HG02642 (cell line): ENCODE measurements at regions not wholly inside any gene's neighbourhood (a gene's known extent, or its start where the extent isn't known, plus 50 kb on each side); places are given as distances from the start of the nearest gene placed in this dataset.

Experiments used
- ATAC-seq: cut with Tn5 transposase; IDR thresholded peaks from one replicate; pipeline ENCODE4 v1.9.1; 2021; ENCODE audit warnings: mild to moderate bottlenecking; ENCODE audit not compliant: unreplicated experiment, poor library complexity

GRCh38 chr15:98138910-98139309 lies 178.4 kb downstream of the ARRDC4 start:
- no peak for ATAC-seq

DNA sequence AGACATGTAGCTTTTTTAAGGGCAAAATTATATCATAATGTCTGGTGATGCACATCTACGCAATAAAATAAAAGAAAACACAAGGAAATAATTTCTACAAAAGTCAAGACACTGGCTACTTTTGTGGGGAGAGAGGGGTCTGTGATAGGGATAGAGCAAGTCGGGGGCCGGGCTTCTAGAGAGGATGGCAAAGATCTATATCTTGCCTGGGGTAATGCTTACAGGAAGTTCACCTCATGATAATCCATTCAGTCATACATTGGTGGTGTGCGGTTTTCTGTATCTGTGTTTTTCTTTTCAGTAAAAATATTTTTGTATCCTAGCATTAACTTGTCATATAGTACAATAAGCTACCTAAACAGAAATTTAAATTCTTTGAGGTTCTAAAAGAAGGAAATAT lies 178.8 kb downstream of the ARRDC4 start:
- no peak for ATAC-seq

DNA sequence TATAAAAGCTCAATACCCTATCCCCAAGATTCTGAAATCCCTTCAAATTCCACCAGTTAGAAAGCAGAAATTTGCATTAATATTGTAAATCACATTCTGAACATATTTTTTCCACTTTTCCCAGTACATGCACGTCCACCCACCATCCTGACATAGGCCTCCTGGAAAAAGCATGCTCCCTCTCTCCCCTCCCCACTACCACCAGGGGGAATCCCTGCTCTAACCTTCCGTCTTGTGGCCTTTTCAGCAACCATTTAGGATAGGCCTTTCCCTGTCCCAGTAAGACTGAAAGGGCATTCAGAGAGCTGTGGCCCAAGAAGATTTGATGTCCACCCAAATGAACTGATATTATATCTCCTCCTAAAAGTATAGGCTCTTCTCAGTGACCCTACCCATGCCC lies 182.1 kb downstream of the ARRDC4 start:
- ATAC-seq = no peak

GRCh38 chr15:98143116-98143515 lies 182.6 kb downstream of the ARRDC4 start:
- ATAC-seq = no peak

DNA sequence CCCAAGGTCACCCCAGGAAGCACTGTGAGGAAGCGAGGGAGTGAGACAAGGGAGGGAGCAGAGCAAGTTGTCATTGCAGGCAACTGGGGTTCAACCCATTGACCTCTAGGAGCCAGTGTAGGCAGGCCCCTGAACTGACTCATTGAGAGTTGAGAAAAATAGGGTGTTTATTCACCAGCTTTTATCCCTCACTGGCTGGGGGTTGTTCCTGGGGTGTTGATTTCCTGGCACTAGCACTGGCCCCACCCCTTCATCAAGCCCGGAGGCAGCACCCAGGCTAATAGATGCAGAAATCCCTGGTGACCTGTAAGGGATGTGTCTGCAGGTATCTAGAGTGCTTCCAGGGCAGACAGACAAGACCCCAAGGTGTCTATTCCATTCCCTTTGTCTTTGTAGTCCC lies 183.9 kb downstream of the ARRDC4 start:
- ATAC-seq = no peak

DNA sequence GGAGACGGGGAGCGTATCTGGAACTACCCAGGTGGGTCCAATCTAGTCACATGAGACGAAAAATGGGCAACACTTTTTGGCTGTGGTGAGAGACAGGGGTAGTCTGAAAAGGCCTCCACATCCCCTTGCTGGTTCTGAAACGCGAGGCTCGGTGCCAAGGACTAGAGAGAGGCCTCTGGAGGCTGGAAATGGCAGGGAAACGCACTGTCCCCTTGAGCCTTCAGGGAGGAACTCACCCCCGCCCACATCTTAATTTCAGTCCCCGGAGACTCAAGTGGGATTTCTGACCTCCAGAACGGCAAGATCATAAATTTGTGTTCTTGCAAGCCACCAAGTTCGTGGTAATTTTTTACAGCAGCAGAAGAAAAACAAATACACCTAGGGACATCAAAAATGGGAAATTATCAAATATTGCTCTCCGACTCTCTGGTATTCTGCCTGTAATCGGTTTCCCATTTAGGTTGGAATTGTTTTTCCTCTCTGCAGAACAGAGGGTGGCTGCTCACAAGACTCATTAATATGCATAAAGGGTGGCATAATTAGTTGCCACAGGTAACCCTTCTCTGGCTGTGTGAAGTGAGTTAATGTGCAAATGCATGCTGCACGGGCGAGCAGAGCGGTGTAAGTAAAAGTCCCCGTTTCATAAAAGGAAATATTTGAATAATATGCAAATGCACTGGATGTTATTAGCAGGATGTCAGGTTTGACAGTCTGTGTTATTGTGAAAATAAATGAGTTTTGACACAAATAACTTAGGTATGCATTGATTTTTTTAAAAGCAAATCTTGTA lies 185.7 kb downstream of the ARRDC4 start:
- ATAC-seq = no peak

- ATAC-seq = no peak
Measured at GRCh38 chr15:98147415-98147814, 186.9 kb downstream of the ARRDC4 start.

GRCh38 chr15:98150084-98150483 lies 189.6 kb downstream of the ARRDC4 start:
- ATAC-seq = no peak

GRCh38 chr15:98150536-98150935 lies 190.0 kb downstream of the ARRDC4 start:
- no peak for ATAC-seq

DNA sequence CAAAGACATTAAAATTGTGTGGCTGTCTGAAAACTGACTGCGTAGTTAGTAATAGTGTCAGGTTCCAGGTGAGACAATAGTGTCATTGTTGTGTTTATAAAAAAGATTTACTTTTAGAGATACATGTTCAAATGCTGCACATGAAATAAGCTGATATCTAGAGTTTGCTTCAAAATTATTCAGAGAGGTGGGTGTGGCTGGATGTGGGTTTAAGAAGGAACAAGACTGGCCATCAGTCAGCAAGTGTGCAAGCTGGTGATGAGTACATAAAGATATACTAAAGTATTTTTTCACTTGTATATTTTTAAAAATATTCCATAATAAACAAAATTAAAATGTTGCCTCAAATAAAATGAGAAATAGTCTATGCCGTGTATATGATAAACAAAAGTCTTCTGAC lies 190.6 kb downstream of the ARRDC4 start:
- no peak for ATAC-seq

- ATAC-seq = no peak
Measured at GRCh38 chr15:98152156-98152555, 191.7 kb downstream of the ARRDC4 start.

- no peak for ATAC-seq
Measured at GRCh38 chr15:98154863-98155262, 194.4 kb downstream of the ARRDC4 start.

DNA sequence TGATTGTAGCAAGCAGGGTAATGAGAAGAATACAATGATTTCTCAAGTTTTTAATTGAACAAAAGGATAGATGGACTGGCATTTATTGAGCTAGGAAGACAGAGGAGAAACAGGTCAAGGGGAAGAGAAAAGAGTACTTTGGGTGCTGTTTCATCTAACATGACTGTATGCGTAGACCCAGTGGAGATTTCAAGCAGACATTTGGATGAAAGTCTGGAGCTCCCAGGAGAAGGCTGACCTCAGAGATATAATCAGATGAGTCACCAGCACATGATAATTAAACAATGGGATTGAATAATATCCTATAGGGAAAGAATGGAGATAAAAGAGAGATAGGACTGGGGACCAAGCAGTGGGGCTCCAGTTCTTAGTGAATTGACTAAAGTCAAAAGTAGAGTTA lies 194.9 kb downstream of the ARRDC4 start:
- ATAC-seq = no peak

DNA sequence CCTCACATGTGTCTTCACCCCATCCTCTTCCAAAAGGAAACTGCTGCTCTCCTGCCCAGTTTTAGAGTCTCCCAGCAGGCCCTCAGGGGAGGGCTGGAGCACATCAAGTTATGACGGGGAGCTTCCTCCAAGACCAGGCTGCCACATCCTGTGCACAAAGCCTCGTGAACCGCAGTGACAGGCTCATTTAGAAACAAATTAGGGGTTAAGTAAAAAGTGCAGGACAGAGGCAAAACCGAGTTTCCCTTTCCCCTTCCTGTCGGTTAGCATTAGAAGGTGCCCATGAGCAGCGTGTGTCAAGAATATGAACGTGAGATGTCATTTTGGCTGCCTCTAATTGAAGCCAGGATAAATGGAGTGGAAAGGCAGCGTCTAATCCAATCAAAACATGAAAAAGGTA lies 199.7 kb downstream of the ARRDC4 start:
- ATAC-seq = peak; percentile 88

DNA sequence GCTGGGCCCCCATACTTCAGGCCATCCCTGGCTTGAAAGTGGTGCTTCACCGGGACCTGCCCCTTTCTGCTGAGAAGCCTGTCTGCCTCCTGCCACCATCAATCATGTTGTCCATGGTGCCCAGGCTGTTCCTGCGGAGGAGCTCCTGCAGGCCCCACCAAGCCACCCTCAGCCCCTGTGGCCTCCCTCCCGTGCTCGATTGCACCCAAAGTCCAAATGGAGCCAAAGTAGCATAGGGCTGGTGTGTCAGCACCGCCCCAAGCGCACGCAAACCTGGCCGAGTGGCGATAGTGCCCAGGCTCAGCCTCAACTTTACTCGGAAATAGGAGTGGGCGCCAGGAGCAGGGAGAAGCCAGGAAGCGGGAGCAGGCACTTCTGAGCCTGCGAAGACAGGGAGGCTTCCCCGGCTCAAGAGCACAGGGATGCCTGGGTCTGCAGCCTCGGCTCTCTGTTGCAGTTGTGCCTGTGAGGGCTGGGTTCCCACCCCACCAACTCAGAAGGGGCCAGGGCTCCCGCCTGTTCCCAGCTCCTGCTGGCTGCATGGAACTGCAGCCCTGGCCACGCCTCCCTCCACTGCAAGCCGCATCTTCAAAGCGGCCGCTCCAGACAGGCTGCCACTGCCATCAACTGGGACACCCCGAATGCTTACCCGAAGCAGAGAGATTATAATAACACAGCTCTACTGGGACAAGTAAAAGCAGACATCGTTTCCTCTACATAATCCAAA lies 203.0 kb downstream of the ARRDC4 start:
- no peak for ATAC-seq

- ATAC-seq = no peak
Measured at GRCh38 chr15:98164571-98164970, 204.1 kb downstream of the ARRDC4 start.

GRCh38 chr15:98164986-98165385 lies 204.5 kb downstream of the ARRDC4 start:
- ATAC-seq = no peak

DNA sequence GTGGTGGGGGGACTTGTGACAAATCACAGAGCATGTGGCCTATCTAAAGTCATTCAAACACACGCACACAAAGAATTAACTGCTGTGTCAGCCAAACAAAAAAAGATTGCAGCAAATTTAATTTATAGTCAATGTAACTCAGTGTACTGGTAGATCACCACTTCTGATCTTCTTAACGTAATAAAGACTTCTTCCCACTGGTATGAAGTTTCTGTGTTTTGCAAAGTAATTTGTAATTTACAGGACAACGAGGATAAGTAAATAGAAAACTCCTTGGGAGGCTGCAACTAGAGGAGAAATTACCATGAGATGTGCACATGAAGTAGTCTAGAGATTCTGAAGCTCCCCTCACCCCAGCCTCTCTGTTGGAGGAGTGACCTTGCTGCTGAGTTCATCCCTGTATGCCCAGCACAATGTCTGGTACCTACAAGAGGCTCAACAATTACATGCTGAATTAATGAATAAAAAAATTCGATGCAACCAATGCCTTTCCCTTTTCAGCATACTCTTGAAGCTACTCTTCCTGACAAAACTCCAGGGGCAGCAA lies 207.3 kb downstream of the ARRDC4 start:
- ATAC-seq = no peak

DNA sequence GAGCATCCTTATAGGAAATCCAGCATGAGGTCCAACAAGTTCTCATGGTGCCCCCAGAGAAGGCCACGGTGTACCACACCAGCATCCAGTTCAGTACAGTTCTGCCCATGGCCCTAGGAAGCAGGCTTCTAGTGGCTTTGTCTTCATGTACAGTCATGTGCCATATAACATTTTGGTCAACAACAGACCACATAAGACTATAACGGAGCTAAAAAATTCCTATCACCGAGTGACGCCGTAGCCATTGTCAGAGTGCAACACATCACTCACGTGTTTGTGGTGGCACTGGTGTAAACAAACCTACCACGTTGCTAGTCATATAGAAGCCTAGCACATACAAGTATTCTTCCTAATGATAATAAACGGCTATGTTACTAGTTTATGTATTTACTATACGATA lies 209.0 kb downstream of the ARRDC4 start:
- ATAC-seq = no peak

DNA sequence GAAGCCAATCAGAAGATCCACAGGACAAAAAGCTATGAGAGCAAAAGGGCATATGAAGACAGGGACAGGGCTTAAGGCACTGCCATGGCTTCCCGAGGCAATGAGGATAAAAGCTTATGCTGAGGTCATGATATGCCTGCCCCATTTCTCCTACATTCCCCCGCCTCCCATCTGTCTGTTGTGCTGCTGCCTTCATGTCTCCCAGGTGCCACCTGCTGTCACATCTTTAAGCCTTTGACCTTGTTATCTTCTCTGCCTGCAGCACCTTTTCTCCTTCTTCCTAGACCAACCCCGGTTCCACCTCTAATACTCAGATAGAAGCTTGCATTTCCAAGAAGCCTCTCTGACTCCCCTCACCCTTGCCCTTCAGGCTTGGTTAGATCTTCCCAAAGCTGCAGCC lies 213.8 kb downstream of the ARRDC4 start:
- no peak for ATAC-seq

DNA sequence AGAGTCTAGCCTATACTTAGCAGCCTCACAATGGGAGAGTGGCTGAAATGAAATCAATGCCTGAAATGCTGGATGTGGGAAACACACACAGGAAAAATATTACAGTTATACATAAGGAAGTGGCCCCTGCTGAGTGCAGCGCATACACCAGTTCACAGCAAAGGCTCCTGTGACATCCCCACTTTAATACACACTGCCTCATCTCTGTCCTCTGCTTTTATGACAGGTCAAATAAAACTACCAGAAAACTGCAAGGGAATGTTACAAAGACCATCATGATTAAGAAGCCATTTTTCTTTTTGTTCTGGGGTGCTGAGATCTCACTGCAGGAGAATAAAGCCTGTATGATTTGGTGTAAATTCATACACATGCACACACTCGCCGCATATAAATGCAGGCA lies 214.3 kb downstream of the ARRDC4 start:
- ATAC-seq = no peak
